Aorta (tissue), 5 donors: ENCODE measurements at regions not wholly inside any gene's neighbourhood (a gene's known extent, or its start where the extent isn't known, plus 50 kb on each side); places are given as distances from the start of the nearest gene placed in this dataset.
"Not testable (repeated sequence)": the region's sequence is repeated elsewhere in the genome, so short reads cannot be mapped to it uniquely, and the experiment has no call there.

ENCODE experiments used
- ATAC-seq: fragments of 200-7000 bp; cut with Tn5 transposase; one replicate; pipeline ENCODE4 v1.9.1; 2022; ENCODE audit warnings: moderate library complexity; ENCODE audit not compliant: low FRiP score
- DNase-seq, 2 donors: peaks; one replicate each; pipeline ENCODE4 v3.0.0-alpha.2; 2020
- H3K27ac ChIP-seq, 2 donors: one replicate each; pipeline ENCODE4 v1.5.1; 2013; ENCODE audit warnings: low read length in 2 of 2, mild to moderate bottlenecking in 2 of 2, moderate library complexity in 2 of 2, control low read depth in 1 of 2, inconsistent platforms in 1 of 2, low read depth in 1 of 2
- H3K27me3 ChIP-seq, 2 donors: one replicate each; pipeline ENCODE4 v1.6.1; 2013; ENCODE audit warnings: control low read depth in 1 of 2, low read length in 1 of 2, mild to moderate bottlenecking in 1 of 2, moderate library complexity in 1 of 2; ENCODE audit not compliant: insufficient read depth in 2 of 2, control insufficient read depth in 1 of 2
- H3K36me3 ChIP-seq, 2 donors: one replicate each; pipeline ENCODE4 v1.6.1; 2013; ENCODE audit warnings: control low read depth in 1 of 2, low read length in 1 of 2, mild to moderate bottlenecking in 1 of 2; ENCODE audit not compliant: insufficient read depth in 2 of 2, control insufficient read depth in 1 of 2
- H3K4me1 ChIP-seq, 2 donors: one replicate each; pipeline ENCODE4 v1.6.1; 2013; ENCODE audit warnings: low read length in 2 of 2, control low read depth in 1 of 2, mild to moderate bottlenecking in 1 of 2, moderate library complexity in 1 of 2; ENCODE audit not compliant: insufficient read depth in 2 of 2, control insufficient read depth in 1 of 2
- H3K4me3 ChIP-seq, 2 donors: one replicate each; pipeline ENCODE4 v1.5.1; 2013; ENCODE audit warnings: low read length in 2 of 2, control low read depth in 1 of 2, mild to moderate bottlenecking in 1 of 2
- H3K9me3 ChIP-seq: one replicate; pipeline ENCODE4 v1.6.1; 2013; ENCODE audit warnings: mild to moderate bottlenecking, low read length; ENCODE audit not compliant: control insufficient read depth
- WGBS, 2 donors: extraction: QIAGEN DNeasy Blood & Tissue Kit; methylation state at CpG; one replicate each; pipeline ENCODE4 v1.1.7; 2013; 5-methylcytosine and 5-hydroxymethylcytosine counted together
- intact Hi-C, 2 donors: fragments of 100-400 bp; cut with DNase I; formaldehyde crosslinking; loops; one replicate each; pipeline versions ENCODE4 v1.14.2 to v1.15.0; 2022
- donor health status: healthy with polysubstance abuse.
- donor health status: Bipolar disorder and iron deficiency.
- donor health status: DM: no; HTN: no; CAD: no.
- donor health status: DM: no; HTN: no; CAD: no.
- donor health status: DM: yes; HTN: yes; CAD: no.

DNA sequence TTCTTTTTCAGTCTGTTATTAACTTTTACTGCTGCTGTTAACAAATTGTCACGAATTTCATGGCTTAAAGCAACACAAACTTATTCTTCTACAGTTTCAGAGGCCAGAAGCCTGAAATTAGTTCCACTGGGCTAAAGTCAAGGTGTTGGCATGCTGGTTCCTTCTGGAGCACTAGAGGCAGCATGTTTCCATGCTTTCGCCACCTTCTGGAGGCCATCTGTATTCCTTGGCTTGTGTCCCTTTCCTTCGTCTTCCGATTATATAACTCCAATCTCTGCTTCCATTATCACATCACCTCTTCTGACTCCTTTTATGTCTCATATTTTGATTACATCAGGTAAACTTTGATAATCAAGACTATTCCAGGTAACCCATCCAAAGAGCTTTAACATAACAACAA, 1742.1 kb downstream of the BRINP3 start:
- no peak for ATAC-seq
- no peaks in the 10 kb centered on the region for H3K36me3 ChIP-seq
- H3K4me1 ChIP-seq = no peaks in the 10 kb centered on the region
- intact Hi-C loops = no loop called here
- H3K9me3 ChIP-seq = peaks cover 3% of the 10 kb centered on the region
- no peak overlapping the region for H3K4me3 ChIP-seq
- DNase-seq = no peak
- WGBS, 2 donors = 78 to 82% methylated on average over 4 of the region's 4 CpGs
- no peak overlapping the region for H3K27ac ChIP-seq
- H3K27me3 ChIP-seq = no peaks in the 10 kb centered on the region

DNA sequence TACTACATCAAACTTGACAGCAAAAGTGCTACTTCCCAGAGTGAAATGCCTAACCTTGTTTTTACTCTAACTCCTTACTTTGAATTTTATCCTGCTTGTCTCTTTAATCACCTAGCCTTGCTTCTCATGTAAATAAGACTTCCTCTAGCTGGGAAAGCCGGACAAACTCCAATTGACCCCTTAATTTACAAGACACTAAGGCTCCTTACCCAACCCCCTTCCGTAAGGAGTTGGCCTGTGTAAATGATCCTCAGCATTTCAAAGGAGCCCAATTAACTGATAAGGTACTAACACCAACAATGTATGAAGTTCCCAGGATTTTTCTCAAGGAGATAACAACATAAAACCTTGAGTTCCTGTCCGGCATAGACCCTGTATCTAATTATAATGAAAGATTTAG, 1728.4 kb downstream of the BRINP3 start:
- H3K27ac ChIP-seq, H3K4me1 ChIP-seq, H3K9me3 ChIP-seq, H3K4me3 ChIP-seq, H3K27me3 ChIP-seq, DNase-seq, H3K36me3 ChIP-seq, ATAC-seq, intact Hi-C loops: not testable (repeated sequence)
- 42 to 43% methylated on average over 3 of the region's 3 CpGs for WGBS, 2 donors

DNA sequence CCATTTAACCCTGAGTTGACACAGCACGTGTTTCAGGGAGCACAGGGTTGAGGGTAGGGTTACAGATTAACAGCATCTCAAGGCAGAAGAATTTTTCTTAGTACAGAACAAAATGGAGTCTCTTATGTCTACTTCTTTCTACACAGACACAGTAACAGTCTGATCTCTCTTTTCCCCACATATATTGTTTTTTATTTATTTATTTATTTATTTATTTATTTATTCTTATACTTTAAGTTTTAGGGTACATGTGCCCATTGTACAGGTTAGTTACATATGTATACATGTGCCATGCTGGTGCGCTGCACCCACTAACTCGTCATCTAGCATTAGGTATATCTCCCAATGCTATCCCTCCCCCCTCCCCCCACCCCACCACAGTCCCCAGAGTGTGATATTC, 1725.6 kb downstream of the BRINP3 start:
- H3K36me3 ChIP-seq, H3K27ac ChIP-seq, H3K4me3 ChIP-seq, DNase-seq, H3K9me3 ChIP-seq, H3K4me1 ChIP-seq, H3K27me3 ChIP-seq, ATAC-seq, intact Hi-C loops: not testable (repeated sequence)
- WGBS, 2 donors = 70 to 81% methylated on average over 2 to 3 of the region's 3 CpGs

DNA sequence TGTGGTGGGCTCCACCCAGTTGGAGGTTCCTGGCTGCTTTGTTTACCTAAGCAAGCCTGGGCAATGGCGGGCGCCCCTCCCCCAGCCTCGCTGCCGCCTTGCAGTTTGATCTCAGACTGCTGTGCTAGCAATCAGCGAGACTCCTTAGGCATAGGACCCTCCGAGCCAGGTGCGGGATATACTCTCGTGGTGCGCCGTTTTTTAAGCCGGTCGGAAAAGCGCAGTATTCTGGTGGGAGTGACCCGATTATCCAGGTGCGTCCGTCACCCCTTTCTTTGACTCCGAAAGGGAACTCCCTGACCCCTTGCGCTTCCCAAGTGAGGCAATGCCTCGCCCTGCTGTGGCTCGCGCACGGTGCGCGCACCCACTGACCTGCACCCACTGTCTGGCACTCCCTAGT, 1719.9 kb downstream of the BRINP3 start:
- H3K9me3 ChIP-seq, H3K4me3 ChIP-seq, H3K4me1 ChIP-seq, intact Hi-C loops, H3K27ac ChIP-seq, DNase-seq, ATAC-seq, H3K27me3 ChIP-seq, H3K36me3 ChIP-seq: not testable (repeated sequence)
- WGBS, 2 donors = 83 to 90% methylated on average over 24 of the region's 24 CpGs

DNA sequence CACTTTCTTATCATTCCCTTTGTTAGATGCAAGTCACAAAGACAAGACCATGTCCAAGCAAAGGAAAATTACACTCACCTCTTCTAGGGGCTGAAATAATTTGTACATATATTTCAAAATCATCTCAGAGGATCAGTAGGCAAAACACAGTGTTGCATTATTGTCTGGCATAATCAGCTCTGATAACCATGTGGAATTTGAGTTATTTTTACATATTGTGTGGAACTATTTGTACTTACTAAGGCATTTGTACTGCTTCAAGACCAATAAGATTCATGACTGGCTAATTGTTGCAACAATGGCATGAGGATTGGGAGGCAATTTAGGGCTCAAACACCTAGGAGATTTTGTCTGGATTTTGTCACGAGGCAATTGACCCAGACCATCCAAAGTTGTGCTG, 1716.4 kb downstream of the BRINP3 start:
- WGBS, 2 donors = 67 to 81% methylated on average over 1 of the region's 1 CpG
- Histone ChIP-seq H3K4me3 (no peak overlapping the region), H3K36me3 (no peaks in the 10 kb centered on the region), H3K27me3 (no peaks in the 10 kb centered on the region), H3K9me3 (no peaks in the 10 kb centered on the region), H3K27ac (no peak overlapping the region), H3K4me1 (no peaks in the 10 kb centered on the region)
- ATAC-seq (no peak), DNase-seq (no peak)
- intact Hi-C loops = no loop called here

DNA sequence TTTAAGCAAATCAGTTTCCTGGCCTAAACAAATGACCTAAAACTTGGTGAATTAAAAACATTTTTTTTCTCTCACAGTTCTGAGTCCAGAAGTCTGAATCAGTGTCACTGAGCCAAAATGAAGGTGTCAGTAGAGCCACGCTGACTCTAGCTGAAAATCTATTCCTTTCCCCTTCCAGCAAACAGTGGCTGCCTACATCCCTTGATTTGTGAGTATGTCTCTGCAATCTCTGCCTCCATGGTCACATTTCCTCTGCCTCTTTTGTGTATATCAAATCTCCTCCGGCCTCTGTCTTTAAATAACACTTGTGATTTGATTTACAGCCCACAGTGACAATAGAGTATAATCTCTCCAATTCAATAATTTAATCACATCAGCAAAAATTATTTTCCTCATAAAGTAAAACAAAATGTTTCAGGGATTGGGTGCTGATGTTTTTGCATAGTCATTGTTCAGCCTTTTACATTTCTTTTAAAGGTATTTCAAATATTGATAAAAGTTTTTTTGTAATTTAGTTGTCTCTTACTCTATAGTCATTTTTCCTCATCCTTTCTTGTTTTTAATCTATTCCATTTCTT, 1715.4 kb downstream of the BRINP3 start:
- H3K4me1 ChIP-seq = no peaks in the 10 kb centered on the region
- no peaks in the 10 kb centered on the region for H3K36me3 ChIP-seq
- intact Hi-C loops = no loop called here
- no peak overlapping the region for H3K4me3 ChIP-seq
- H3K9me3 ChIP-seq = no peaks in the 10 kb centered on the region
- no peak for DNase-seq
- WGBS, 2 donors = 16 to 22% methylated on average over 2 of the region's 2 CpGs
- no peaks in the 10 kb centered on the region for H3K27me3 ChIP-seq
- no peak overlapping the region for H3K27ac ChIP-seq
- no peak for ATAC-seq

DNA sequence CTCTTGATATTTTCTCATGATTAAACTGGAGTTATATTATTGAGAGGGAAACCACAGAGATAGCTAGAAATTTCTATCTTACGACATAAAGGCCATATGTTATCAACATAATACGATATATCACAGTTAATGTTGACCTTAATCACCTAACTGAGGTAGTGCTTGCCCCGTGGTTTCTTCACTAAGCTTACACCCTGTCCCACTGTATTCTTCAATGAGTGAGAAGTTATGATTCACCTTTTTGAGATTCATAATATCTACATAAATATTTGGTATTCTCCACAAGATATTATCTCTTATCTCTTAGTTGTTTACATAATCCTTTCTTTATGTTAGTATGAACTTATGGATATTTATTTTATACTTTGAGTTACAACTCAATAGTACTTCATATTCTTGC, 1714.1 kb downstream of the BRINP3 start:
- H3K36me3 ChIP-seq = no peaks in the 10 kb centered on the region
- H3K27ac ChIP-seq = no peak overlapping the region
- DNase-seq (no peak), ATAC-seq (no peak)
- no peaks in the 10 kb centered on the region for H3K27me3 ChIP-seq
- H3K9me3 ChIP-seq = no peaks in the 10 kb centered on the region
- intact Hi-C loops = no loop called here
- H3K4me3 ChIP-seq = no peak overlapping the region
- H3K4me1 ChIP-seq = no peaks in the 10 kb centered on the region
- WGBS, 2 donors = 83 to 84% methylated on average over 3 of the region's 3 CpGs

DNA sequence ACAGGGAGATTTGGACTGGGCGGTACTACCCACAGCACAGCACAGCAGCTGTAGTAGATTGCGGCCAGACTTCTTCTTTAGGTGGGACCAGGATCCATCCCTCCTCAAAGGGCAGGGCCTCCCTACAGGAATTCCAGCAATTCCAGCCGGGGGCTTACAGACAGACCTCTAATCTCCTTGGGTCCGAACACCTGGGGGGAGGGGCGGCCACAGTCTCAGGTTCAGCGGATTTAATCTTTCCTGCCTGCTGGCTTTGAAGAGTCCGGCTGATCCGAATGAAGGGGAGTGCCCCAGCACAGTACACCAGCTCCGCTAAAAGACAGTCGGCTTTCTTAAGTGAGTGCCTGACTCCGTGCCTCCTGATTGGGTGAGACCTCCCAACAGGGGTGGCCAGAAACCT, 1708.5 kb downstream of the BRINP3 start:
- Histone ChIP-seq H3K4me3 (no peak overlapping the region), H3K27ac (no peak overlapping the region), H3K4me1 (no peaks in the 10 kb centered on the region), H3K36me3 (no peaks in the 10 kb centered on the region), H3K9me3 (no peaks in the 10 kb centered on the region), H3K27me3 (no peaks in the 10 kb centered on the region)
- no peak for ATAC-seq
- DNase-seq = no peak
- 81 to 89% methylated on average over 11 of the region's 11 CpGs for WGBS, 2 donors
- intact Hi-C loops = no loop called here

DNA sequence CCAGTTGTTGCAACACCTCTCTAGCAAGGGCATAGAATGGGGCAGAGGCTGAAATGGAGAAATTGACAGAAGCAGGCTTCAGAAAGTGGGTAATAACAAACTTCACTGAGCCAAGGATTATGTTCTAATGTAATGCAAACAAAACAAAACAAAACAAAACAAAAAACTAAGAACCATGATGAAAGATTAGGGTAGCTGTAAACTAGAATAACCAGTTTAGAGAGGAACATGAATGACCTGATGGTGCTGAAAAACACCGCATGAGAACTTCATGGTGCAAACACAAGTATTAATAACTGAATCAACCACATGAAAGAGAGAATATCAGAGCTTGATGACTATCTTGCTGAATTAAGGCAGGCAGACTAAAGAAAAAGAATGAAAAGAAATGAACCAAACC, 1707.7 kb downstream of the BRINP3 start:
- DNase-seq (no peak), ATAC-seq (no peak)
- Histone ChIP-seq H3K27ac (no peak overlapping the region), H3K9me3 (no peaks in the 10 kb centered on the region), H3K27me3 (no peaks in the 10 kb centered on the region), H3K4me1 (no peaks in the 10 kb centered on the region), H3K4me3 (no peak overlapping the region), H3K36me3 (no peaks in the 10 kb centered on the region)
- 96 to 100% methylated on average over 1 of the region's 1 CpG for WGBS, 2 donors
- intact Hi-C loops = no loop called here
